ENCODE measurements at regions not wholly inside any gene's neighbourhood (a gene's known extent, or its start where the extent isn't known, plus 50 kb on each side); places are given as distances from the start of the nearest gene placed in this dataset.
"Not testable (repeated sequence)": the region's sequence is repeated elsewhere in the genome, so short reads cannot be mapped to it uniquely, and the experiment has no call there.

DNA sequence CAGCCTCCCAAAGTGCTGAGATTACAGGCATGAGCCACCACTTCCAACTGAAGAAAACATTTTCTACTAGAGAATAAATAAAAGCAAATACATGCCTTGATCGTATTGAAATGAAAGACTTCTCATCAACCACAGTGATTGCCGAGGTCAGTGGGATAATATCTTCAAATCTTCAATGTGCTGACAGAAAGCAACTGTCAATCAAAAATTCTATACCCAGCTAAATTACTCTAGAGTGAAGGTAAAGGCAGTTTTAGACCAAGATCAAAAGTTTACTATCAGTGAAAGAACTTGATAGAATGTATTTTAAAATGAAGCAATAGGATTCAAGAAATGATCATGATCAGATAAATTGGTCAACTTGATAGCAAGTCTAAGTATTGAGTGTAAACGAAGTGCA is 130.6 kb downstream of the BRD1 start:
- no peak for DNase-seq (ENCODE audit: low spot score)

DNA sequence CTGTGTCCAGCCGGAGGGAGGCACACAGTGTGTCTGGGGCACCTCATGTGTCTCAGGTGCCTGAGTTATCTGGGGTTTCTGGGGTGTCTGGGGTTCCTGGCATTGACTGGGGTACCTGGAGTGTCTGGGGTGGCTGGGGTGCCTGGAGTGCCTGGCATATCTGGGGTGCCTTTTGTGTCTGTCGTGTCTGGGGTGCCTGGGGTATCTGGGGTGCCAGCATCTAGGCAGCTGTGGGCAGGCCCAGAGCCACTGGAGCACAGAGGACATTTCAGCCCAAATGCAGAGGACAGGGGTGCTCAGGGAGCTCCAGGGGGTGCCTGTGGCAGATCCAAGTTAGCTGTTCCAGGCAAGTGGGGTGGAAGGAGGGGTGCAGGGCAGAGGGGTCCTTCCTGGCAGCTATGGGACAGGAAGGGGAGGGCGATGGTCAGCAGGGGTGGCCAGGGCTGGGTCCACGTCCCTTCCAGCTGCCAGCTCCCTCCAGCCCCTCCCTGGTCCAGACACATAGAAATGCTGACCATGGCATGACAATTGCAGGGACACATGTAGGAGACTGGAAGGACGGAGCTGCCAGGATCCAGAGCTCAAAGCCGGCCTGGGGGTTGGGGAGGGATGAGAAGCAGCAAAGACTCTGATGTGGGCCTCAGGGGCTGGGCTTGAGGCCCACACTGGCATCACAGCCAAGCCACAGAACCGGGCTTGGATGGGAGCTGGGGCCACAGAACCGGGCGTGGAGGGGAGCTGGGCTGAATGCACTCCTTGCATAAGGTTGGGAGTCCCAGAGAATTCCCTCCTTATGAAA is 133.0 kb downstream of the BRD1 start:
- no peak for DNase-seq (ENCODE audit: low spot score)

DNA sequence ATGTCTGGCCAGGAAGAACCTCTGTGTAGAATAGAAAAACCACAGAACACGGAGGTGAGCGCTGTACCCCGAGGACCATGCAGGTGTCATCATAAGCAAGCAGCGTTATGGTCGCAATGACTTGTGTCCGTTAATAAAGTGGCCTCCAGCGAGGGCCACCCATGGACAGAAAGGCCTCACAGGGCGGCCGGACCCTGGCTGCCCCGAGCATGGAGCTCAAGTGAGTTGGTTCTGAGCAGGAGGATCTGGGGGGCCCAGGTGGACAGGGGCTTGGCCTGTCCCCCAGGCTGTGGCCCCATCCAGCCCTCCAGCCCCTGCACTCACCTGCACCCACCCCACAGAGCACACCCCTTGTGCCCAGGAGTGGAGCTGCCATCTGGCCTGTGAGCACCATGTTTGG is 133.8 kb downstream of the BRD1 start:
- DNase-seq (ENCODE audit: low spot score) = no peak

DNA sequence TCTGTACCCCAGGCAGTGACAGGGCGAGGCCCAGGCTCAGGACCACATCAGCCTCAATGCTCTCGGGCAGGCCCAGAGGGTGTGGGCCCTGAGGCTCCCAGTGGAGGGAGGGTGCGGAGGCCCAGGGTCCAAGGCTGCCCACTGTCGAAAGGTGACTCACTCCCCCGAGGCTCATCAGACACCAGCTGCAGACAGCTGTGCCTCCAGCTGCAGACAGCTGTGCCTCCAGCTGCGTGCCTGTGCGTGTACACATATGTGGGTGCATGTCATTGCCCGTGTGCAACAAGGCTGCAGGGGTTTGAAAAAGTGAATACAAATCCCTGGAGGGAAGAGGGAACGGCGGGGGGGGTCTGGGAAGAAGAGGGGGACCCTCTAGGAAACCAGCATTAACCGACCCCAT is 134.3 kb downstream of the BRD1 start:
- DNase-seq (ENCODE audit: low spot score) = no peak

- DNase-seq (ENCODE audit: low spot score) = no peak
Observed at GRCh38 chr22:49692499-49693225, 135.0 kb downstream of the BRD1 start.

DNA sequence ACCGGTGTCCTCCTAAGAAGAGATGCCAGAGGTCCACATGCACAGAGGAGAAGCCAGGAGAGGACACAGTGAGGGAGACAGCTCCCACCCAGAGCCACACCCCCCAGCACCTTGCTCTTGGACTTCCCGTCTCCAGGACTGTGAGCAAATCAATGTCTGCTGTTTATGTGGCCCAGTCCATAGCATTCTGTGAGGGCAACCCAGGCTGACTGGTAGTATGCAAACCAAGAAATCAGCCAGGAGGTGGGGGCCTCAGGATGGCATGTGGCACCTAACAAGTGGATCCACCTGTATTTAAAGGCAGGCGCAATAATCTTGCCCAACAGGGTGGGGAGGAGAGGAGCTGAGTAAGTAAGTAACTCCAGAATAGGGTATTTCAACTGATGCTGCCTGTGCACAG is 136.4 kb downstream of the BRD1 start:
- no peak for DNase-seq (ENCODE audit: low spot score)

GRCh38 chr22:49690454-49690853 is 137.2 kb downstream of the BRD1 start:
- DNase-seq (ENCODE audit: low spot score) = no peak

GRCh38 chr22:49689858-49690257 is 137.8 kb downstream of the BRD1 start:
- DNase-seq (ENCODE audit: low spot score) = no peak

DNA sequence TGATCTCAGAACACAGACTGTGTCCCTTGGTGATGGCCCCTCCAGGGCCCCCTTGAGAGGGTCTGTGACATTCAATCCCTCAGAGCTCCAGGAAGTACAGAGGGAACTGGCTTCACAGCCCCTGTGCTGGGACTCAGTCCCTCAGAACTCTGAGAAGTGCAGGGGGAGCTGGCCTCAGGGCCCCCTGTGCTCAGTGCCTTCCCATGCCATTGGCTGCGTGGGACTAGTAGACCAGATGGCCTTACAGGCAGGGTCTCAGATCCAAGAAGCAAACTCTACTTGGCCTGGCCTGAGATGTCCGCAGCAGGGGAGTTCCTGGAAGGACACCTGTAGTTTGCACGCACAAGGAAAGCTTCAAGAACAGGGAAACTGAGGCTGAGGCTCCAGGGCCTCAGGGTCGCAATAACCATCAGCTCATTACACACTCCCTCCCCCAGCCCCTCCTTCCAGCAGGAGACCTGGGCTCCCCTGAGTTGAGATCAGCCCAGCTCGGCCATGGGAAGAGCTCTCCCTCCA is 138.4 kb downstream of the BRD1 start:
- no peak for DNase-seq (ENCODE audit: low spot score)

GRCh38 chr22:49688516-49689254 is 139.0 kb downstream of the BRD1 start:
- DNase-seq (ENCODE audit: low spot score) = no peak

DNA sequence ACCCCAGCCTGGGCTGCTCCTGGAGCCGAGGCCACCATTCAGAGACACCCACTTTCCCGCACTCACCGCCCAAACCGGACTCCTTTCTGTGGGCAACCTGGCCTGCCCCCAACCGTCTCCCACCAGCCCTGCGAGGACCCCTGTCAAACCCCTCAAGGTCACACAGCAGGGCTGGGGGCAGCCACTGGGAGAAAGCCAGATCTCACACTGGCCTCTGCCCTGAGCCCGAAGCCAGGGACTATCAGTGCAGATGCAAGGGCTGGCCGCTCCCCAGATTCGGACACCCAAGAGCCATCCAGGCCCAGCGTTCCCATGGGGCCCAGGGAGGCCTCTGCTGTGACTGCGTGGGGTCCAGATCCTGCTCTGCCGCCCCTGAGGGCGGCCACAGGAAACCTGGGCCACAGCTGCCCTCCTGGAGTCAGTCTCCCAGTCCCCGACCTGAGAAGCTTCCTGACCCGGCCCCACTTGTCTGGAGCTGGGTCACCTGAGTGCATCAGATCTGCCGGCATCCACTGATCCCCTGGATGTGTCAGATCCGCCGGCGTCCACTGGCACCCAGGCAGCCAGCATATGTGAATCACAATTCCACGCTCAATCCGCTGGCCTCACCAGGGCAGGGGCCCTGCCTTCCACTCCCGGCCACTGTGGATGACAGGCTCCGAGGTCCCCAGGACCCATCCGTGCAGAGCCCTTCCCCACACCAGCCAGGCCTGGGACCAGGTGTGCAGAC is 139.7 kb downstream of the BRD1 start:
- DNase-seq (ENCODE audit: low spot score) = no peak

DNA sequence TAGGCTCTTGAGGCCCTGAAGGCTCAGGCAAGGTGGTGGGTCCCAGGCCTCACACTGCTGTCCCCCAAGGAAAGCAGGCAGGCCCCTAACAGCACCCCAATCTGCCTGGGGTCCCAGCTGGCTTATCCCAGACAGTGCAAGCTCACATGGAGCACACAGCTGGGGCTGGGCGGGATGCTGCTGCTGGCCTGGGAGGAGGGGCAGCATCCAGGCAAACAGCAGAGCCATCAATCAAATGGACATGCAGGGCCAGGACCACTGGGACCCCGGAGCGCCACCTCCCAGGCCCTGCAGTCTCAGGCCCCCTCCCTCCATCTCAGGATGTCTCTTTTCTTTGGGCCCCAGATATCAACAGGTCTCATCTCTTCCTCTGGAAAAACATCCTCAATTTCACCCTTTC is 140.3 kb downstream of the BRD1 start:
- DNase-seq (ENCODE audit: low spot score) = no peak

GRCh38 chr22:49686495-49687219 is 141.0 kb downstream of the BRD1 start:
- no peak for DNase-seq (ENCODE audit: low spot score)

DNA sequence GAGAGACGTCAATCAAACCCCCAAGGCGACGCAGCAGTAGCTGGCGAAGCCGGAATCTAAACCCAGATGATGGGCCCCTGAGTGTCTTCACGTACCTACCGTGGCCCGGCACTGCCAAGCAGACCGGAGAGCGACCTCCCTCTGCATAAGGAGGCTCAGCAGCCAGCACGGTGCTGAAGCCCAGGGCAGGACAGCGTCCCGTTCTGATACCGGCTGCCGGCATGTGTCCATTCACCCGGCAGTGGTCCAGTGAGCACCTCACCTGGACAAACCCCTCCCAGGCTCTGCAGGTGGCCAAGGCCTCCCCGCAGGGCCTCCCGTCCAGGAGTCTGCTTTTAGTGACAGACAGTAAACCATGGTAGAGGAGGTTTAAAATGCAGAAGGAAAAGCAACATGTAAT is 142.0 kb downstream of the BRD1 start:
- no peak for DNase-seq (ENCODE audit: low spot score)

DNA sequence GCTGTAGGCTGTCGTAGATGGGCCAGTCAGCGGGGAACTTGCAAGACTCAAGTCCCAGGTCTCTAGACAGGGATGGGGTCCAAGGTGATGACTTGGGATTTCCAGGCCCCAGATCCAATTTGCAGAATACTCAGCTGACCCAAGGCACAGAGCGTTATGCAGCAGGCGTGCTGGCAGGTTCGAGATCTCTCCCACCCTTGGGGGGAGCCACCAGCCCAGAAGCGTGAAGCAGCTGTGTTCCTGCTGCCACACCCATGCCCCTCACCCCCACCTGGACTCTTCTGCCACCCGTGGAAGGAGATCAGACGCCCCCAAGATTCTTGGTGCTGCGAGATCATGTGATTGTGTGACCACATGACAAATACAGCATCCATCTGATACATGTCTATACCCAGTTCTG is 142.6 kb downstream of the BRD1 start:
- DNase-seq (ENCODE audit: low spot score) = no peak

DNA sequence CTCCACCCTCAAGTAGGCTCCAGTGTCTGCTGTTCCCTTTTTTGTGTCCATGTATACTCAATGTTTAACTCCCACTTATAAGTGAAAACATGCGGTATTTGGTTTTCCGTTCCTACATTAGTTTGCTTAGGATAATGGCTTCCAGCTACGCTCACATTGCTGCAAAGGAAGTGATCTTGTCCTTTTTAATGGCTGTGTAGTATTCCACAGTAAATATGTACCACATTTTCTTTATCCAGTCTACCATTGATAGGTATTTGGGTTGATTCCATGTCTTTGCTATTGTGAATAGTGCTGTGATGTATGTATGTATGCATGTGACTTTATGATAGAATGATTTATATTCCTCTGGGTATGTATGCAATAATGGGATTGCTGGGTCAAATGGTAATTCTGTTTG is 144.6 kb downstream of the BRD1 start:
- DNase-seq (ENCODE audit: low spot score) = no peak

- DNase-seq (ENCODE audit: low spot score) = not testable (repeated sequence)
Observed at GRCh38 chr22:49680819-49681218, 146.9 kb downstream of the BRD1 start.

DNA sequence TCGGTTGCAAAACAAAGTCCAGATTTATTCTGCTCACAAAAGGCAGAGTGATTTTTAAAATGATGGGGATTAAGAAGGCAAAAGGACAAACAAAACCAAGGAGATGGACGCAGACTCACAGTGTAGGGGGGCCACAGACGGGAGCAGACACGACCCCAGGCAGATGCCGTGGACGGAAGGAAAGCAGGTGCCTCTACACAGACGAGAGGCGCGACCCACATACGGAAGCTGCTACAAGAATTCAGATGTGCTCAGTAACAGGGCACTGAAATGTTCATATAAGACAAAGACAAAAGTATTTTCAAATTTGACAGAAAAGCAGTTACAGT is 148.9 kb downstream of the BRD1 start:
- no peak for DNase-seq (ENCODE audit: low spot score)

DNA sequence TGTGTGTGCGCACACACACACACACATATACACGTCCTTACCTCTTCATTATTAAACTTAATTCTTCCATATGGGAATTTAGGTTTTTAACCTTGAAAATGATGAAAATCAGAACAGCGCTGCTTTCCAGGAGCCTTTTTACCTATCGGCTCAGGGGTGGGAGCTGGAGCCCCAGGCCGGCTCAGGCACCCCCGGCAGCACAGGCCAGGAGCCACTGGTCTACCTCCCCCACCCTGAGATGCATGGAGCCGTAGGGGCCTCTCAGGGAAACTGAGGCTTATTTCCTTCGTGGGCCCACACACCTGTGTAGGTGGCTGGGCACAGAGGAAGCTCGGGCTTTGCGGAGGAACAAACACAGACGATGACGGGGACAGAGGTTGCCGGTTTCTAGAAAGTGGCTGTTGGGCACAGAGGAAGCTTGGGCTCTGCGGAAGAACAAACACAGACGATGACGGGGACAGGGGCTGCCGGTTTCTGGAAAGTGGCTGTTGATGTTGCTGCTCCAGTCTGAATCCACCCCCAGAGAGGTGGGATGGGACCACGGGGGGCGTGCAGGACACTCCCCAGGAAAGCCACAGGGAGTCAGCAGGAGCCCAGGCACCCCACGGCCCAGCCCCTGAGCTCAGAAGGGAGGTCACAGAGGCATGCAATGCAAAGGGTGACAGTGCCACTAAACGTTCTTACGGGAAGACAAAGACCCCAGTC is 149.4 kb downstream of the BRD1 start:
- DNase-seq (ENCODE audit: low spot score) = no peak

DNA sequence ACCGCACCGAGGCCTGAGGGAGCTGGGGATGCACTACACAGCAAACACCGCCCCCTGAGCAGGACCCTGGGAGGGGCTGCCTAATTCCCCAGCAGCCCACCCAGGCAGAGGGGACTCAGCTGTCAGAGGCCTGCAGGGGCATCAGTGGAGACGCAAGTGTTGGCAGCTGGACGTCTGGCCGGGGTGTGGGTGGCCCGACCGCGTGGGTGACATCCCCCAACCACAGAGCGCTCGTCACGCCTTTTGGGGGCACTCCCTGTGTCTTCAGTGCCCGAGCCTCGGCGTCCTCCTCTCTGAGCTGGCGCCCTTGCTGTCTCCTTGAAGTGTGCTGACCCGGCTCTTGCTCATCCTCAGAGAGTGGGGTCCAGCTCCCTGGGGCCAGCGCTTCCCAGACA is 150.2 kb downstream of the BRD1 start:
- no peak for DNase-seq (ENCODE audit: low spot score)

Measured in CD4-positive, alpha-beta T cell treated with Interleukin-2 at 100 ng/mL for 4 hours (primary cell).